ENCODE measurements at regions not wholly inside any gene's neighbourhood (a gene's known extent, or its start where the extent isn't known, plus 50 kb on each side); places are given as distances from the start of the nearest gene placed in this dataset.
A peak's percentile ranks its signal among the peaks of the same experiment; 100 is the strongest.

DNA sequence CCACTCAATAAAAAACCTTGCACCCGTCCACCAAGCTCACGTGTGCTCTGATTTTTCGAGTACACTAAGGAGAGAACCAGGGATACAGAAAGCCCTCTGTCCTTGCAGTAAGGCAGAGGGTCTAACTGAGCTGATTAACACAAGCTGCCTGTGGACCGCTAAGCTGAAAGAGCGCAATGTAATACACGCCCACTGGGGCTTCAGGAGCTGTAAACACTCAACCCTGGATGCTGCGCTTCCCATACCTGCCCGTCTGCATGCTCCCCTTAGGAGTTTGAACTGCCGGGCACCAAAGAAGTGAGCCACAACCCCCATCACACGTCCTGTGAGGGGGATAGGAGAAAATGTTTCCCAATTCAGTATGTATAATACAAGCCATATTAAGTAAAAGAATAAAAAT is 664.8 kb downstream of the PCDH18 start:
- Histone ChIP-seq H3K27ac (replicated peaks) (no peak overlapping the region), H3K4me1 (peaks cover 6% of the 10 kb centered on the region)

DNA sequence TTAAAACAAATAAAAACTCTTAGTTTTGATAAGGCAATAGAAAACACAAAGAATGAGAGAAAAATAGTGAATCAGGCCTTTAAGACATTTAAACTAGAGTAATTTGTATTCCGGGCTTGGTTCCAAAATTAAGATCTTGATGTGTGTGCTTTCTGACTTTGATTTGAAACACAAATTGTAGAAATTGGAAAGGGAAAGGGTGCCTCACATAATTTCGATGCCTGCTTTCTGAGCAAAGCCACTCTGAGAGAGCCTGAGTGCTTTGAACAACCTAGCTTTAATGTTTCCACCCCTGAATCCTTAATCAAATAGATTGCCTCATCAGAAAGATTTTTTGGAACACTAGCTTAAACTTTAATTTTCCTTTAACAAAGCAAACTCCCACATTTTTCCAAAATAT is 666.8 kb downstream of the PCDH18 start:
- H3K9me3 ChIP-seq (replicated peaks) = no peaks in the 10 kb centered on the region
- H3K4me1 ChIP-seq = peaks cover 6% of the 10 kb centered on the region
- TF ChIP-seq, protein P1, sequence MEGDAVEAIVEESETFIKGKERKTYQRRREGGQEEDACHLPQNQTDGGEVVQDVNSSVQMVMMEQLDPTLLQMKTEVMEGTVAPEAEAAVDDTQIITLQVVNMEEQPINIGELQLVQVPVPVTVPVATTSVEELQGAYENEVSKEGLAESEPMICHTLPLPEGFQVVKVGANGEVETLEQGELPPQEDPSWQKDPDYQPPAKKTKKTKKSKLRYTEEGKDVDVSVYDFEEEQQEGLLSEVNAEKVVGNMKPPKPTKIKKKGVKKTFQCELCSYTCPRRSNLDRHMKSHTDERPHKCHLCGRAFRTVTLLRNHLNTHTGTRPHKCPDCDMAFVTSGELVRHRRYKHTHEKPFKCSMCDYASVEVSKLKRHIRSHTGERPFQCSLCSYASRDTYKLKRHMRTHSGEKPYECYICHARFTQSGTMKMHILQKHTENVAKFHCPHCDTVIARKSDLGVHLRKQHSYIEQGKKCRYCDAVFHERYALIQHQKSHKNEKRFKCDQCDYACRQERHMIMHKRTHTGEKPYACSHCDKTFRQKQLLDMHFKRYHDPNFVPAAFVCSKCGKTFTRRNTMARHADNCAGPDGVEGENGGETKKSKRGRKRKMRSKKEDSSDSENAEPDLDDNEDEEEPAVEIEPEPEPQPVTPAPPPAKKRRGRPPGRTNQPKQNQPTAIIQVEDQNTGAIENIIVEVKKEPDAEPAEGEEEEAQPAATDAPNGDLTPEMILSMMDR (IDR thresholded peaks at IDR 0.05; ENCODE audit: borderline replicate concordance) = no peak
- no peak overlapping the region for H3K27ac ChIP-seq (replicated peaks)
- no peaks in the 10 kb centered on the region for H3K27me3 ChIP-seq (ENCODE audit: low read depth)
- no peak for DNase-seq
- intact Hi-C loops (cut with micrococcal nuclease) = no loop called here
- no peak overlapping the region for H3K4me3 ChIP-seq
- no peaks in the 10 kb centered on the region for H3K36me3 ChIP-seq

More for the DNA sequence above, 664.8 kb downstream of the PCDH18 start:
- no peak for DNase-seq
- no peaks in the 10 kb centered on the region for H3K9me3 ChIP-seq (replicated peaks)
- TF ChIP-seq, protein P1 (IDR thresholded peaks at IDR 0.05; ENCODE audit: borderline replicate concordance) = no peak
- H3K4me3 ChIP-seq = no peak overlapping the region
- no peaks in the 10 kb centered on the region for H3K36me3 ChIP-seq
- no peaks in the 10 kb centered on the region for H3K27me3 ChIP-seq (ENCODE audit: low read depth)
- intact Hi-C loops (cut with micrococcal nuclease) = no loop called here

DNA sequence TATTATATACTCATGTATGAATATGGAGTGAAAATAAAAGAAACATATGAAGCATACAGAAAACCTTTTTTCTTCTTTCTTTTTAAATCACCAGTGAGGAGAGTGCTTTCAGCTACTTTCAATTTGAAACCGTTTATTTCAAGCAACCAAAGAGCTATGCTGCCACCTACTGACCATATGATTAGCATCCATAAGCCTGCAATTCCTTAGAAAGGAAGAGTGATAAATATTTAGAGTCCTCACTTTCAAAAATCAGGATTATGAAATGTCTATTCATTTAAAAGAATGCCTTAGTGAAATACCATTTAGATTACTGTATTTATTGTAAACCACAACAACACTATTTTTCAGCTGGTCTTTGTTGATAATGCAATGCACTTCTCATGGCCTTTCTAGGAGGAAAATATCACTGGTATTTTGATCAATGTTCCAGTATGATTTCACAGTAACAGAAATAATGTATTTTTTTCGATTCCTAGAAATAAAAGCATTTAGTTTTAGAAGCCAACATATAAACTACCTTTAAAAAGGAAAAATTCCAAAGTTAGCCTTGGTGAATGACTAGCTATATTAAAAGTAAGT is 667.6 kb downstream of the PCDH18 start:
- no peak overlapping the region for H3K27ac ChIP-seq (replicated peaks)
- H3K4me1 ChIP-seq = peaks cover 6% of the 10 kb centered on the region
- TF ChIP-seq, protein P1 (IDR thresholded peaks at IDR 0.05; ENCODE audit: borderline replicate concordance) = peak; percentile 80
- H3K4me3 ChIP-seq = no peak overlapping the region
- H3K36me3 ChIP-seq = no peaks in the 10 kb centered on the region
- intact Hi-C loops (cut with micrococcal nuclease) = no loop called here
- DNase-seq = no peak
- no peaks in the 10 kb centered on the region for H3K9me3 ChIP-seq (replicated peaks)
- no peaks in the 10 kb centered on the region for H3K27me3 ChIP-seq (ENCODE audit: low read depth)

DNA sequence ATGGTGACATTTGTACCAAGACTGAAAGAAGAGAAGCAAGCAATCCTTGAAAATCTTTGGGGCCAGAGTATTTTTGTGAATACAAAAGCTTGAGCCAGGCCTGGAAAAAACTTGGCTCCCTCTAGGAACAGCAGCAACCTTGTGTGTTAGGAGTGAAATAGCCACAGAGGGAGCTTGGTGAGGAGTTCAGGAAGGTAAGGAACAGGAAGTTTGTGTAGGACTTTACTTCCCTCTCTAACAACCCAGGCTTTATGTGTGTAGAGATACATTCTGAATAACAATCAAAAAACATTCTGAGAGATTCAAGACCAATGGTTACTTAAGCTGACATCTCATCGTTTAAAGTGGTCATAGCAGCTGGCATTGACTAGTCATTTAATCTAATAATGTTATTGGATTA is 668.5 kb downstream of the PCDH18 start:
- Histone ChIP-seq H3K36me3 (no peaks in the 10 kb centered on the region), H3K27me3 (ENCODE audit: low read depth) (no peaks in the 10 kb centered on the region), H3K4me1 (peaks cover 6% of the 10 kb centered on the region), H3K27ac (replicated peaks) (no peak overlapping the region), H3K4me3 (no peak overlapping the region), H3K9me3 (replicated peaks) (no peaks in the 10 kb centered on the region)
- DNase-seq = no peak
- intact Hi-C loops (cut with micrococcal nuclease) = no loop called here
- TF ChIP-seq, protein P1 (IDR thresholded peaks at IDR 0.05; ENCODE audit: borderline replicate concordance) = no peak

DNA sequence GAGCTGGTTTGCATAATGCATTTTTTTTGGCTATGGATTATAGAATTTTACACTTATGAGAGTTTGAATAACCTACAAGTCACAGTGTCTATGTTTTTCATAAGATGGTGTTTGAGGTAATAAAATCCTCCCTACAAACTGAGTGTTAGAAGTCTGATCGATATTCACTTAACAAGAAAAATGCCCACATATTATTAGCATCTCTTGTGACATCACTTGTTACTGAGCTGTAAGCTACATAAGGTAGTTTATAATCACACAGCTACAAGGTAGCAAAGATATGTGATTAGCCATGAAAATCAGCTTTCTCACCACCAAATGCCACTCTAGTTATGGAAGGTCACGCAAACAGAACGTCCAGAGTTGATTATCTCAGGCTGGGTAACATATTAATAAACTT is 669.6 kb downstream of the PCDH18 start:
- no peaks in the 10 kb centered on the region for H3K27me3 ChIP-seq (ENCODE audit: low read depth)
- H3K4me1 ChIP-seq = peaks cover 6% of the 10 kb centered on the region
- H3K36me3 ChIP-seq = no peaks in the 10 kb centered on the region
- intact Hi-C loops (cut with micrococcal nuclease) = no loop called here
- no peak for DNase-seq
- no peak overlapping the region for H3K4me3 ChIP-seq
- no peaks in the 10 kb centered on the region for H3K9me3 ChIP-seq (replicated peaks)
- TF ChIP-seq, protein P1 (IDR thresholded peaks at IDR 0.05; ENCODE audit: borderline replicate concordance) = no peak
- H3K27ac ChIP-seq (replicated peaks) = no peak overlapping the region
